Glutamatergic neuron (in vitro differentiated cells): ENCODE measurements at regions not wholly inside any gene's neighbourhood (a gene's known extent, or its start where the extent isn't known, plus 50 kb on each side); places are given as distances from the start of the nearest gene placed in this dataset.

ENCODE experiments used
- DNase-seq: peaks from one replicate; pipeline ENCODE4 v3.0.0; 2022
- H3K27ac Mint-ChIP-seq: one replicate; pipeline ENCODE4 v1.8.0; 2020; ENCODE audit warnings: mild to moderate bottlenecking, mixed read lengths, inconsistent platforms; ENCODE audit not compliant: unreplicated experiment
- H3K27me3 Mint-ChIP-seq: one replicate; pipeline ENCODE4 v1.8.0; 2020; ENCODE audit warnings: mild to moderate bottlenecking, moderate library complexity, mixed read lengths, inconsistent platforms; ENCODE audit not compliant: unreplicated experiment
- H3K36me3 Mint-ChIP-seq: one replicate; pipeline ENCODE4 v1.8.0; 2020; ENCODE audit warnings: mild to moderate bottlenecking, mixed read lengths, inconsistent platforms; ENCODE audit not compliant: unreplicated experiment
- H3K4me1 Mint-ChIP-seq: one replicate; pipeline ENCODE4 v1.8.0; 2020; ENCODE audit warnings: mild to moderate bottlenecking, low read depth, mixed read lengths, inconsistent platforms; ENCODE audit not compliant: unreplicated experiment
- H3K4me3 Mint-ChIP-seq: one replicate; pipeline ENCODE4 v1.8.0; 2020; ENCODE audit warnings: mild to moderate bottlenecking, mixed read lengths, inconsistent platforms; ENCODE audit not compliant: unreplicated experiment
- H3K9me3 Mint-ChIP-seq: one replicate; pipeline ENCODE4 v1.8.0; 2020; ENCODE audit warnings: mild to moderate bottlenecking, moderate library complexity, mixed read lengths, inconsistent platforms; ENCODE audit not compliant: unreplicated experiment
- TF ChIP-seq, protein P1 (sequence below): fragments of 200-600 bp; sonication (generic); IDR thresholded peaks from one replicate; pipeline ENCODE4 v1.5.0; 2021; ENCODE audit not compliant: partially characterized antibody, unreplicated experiment

DNA sequence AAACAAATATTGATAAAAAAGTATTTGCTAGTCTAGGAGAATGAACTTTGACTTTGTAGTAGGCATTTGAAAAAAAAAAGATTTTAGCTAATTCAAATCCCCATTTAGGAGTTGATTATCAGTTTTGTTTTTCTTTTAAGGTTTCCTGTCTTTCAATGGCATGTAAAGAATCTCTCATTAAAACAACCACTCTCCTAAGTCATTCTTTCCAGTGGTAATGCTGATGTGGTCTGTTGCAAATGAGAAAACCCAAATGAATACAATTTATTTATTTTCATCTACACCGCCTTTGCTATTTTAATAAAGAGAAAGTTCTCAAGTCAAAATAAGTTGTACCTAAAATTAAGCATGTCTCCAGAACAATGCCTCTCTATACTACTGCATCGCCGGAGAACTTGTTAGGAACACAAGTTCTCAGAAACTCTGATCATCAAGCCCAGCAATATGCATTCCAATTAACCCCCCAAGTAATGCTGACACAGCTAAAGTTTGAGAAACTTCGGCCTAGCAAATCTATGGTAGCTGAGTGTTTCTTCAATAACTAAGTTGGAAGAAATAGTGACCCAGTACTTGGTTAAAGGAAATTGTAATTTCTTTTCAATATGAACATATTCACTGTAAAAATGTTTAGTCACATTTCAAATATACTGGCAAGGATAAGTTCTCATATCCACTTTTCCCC, 255.1 kb downstream of the PTPRC start:
- Mint-ChIP-seq H3K27ac (no peak overlapping the region), H3K4me1 (peaks cover 3% of the 10 kb centered on the region)
- TF ChIP-seq, protein P1, sequence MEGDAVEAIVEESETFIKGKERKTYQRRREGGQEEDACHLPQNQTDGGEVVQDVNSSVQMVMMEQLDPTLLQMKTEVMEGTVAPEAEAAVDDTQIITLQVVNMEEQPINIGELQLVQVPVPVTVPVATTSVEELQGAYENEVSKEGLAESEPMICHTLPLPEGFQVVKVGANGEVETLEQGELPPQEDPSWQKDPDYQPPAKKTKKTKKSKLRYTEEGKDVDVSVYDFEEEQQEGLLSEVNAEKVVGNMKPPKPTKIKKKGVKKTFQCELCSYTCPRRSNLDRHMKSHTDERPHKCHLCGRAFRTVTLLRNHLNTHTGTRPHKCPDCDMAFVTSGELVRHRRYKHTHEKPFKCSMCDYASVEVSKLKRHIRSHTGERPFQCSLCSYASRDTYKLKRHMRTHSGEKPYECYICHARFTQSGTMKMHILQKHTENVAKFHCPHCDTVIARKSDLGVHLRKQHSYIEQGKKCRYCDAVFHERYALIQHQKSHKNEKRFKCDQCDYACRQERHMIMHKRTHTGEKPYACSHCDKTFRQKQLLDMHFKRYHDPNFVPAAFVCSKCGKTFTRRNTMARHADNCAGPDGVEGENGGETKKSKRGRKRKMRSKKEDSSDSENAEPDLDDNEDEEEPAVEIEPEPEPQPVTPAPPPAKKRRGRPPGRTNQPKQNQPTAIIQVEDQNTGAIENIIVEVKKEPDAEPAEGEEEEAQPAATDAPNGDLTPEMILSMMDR: no peak

DNA sequence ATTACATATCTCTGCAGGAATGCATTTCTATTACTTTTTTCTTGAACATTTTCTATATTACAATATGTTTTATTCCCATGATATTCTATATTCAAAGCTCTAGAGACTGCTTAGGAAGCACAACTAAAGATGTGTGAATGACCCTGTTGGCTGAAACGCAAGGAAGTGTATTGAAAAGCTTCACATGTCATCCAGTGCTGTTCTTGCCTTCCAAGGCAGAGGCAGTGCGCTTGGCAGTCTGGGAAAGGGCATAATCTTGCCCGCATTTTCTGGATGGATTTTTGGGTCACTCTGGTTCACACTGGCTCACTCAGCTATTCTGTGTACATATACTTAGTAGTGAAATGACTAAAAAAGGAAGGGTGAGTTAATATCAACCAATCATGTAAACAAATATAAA, 262.4 kb downstream of the PTPRC start:
- no peak for DNase-seq
- Mint-ChIP-seq H3K27me3 (no peaks in the 10 kb centered on the region), H3K9me3 (no peaks in the 10 kb centered on the region), H3K4me3 (no peak overlapping the region), H3K4me1 (peaks cover 5% of the 10 kb centered on the region), H3K27ac (no peak overlapping the region), H3K36me3 (no peaks in the 10 kb centered on the region)
- TF ChIP-seq, protein P1: no peak

More for the DNA sequence above, 255.1 kb downstream of the PTPRC start:
- no peaks in the 10 kb centered on the region for H3K9me3 Mint-ChIP-seq
- DNase-seq: no peak
- no peaks in the 10 kb centered on the region for H3K36me3 Mint-ChIP-seq
- no peaks in the 10 kb centered on the region for H3K27me3 Mint-ChIP-seq
- no peak overlapping the region for H3K4me3 Mint-ChIP-seq

DNA sequence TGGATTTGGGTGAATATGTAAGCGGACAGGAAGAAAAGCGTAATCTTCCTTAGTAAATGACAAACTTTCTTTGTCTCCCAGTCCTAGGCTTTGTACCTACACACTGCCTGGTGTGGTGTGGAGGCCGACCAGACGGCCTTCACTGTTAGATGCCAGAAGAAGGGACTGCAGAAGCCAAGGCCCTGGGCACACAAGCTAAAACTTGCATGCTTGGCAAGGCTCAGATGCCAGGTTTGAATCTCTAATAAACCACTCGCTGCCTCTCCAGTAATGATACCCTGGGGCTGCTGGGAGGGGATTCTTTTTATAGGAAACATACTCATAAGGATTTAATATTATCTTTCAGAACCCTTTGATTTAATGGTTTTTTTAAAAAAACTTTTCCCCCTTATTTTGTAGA, 263.8 kb downstream of the PTPRC start:
- H3K4me3 Mint-ChIP-seq: no peak overlapping the region
- DNase-seq: no peak

DNA sequence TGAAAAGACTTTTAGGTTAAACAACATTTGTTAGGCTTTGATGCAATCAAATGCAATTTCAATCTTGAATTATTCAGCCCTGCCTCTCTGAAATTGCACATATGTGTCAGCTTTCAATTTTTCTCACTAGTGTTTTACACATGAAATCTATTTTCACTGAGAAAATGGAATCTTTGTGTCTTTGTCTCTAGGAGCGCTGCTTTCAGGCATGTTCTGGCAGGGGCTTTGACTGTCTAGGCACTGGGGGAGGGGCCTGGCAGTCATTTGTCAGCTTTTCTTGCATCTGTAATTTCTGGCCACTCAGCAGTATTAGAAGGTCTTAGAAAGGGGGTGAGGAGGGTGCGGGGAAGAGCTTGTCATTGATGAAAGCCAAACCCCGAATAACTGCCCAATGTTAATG, 264.4 kb downstream of the PTPRC start:
- TF ChIP-seq, protein P1: no peak
- Mint-ChIP-seq H3K4me1 (peaks cover 5% of the 10 kb centered on the region), H3K27me3 (no peaks in the 10 kb centered on the region), H3K36me3 (no peaks in the 10 kb centered on the region), H3K9me3 (no peaks in the 10 kb centered on the region), H3K27ac (peak overlapping the region; percentile 74), H3K4me3 (no peak overlapping the region)
- DNase-seq: peak; percentile 28

More for the DNA sequence above, 263.8 kb downstream of the PTPRC start:
- peak overlapping the region; percentile 74 for H3K27ac Mint-ChIP-seq
- no peaks in the 10 kb centered on the region for H3K36me3 Mint-ChIP-seq
- H3K9me3 Mint-ChIP-seq: no peaks in the 10 kb centered on the region
- peaks cover 5% of the 10 kb centered on the region for H3K4me1 Mint-ChIP-seq
- H3K27me3 Mint-ChIP-seq: no peaks in the 10 kb centered on the region
- TF ChIP-seq, protein P1: no peak

DNA sequence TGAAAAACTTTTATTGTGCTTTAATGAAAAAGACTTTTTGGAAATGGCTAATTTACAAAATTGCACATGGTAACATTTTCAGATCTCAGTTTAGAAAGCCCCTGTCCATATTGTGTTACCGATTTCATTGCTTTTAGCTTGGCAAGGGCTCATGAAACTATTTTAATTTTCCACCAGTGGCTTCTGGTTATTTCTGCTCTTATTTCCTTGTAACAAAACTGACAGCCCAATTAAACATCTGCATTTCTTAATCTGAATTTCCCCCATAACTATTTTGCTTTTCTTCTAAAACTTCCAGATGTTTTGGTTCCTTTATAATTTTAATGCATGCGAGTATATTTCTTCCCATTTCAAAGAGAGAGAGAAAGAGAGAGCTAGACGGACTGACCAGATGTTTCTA, 264.8 kb downstream of the PTPRC start:
- H3K9me3 Mint-ChIP-seq: no peaks in the 10 kb centered on the region
- H3K4me3 Mint-ChIP-seq: no peak overlapping the region
- TF ChIP-seq, protein P1: no peak
- no peak overlapping the region for H3K27ac Mint-ChIP-seq
- no peak for DNase-seq
- no peaks in the 10 kb centered on the region for H3K36me3 Mint-ChIP-seq
- peaks cover 5% of the 10 kb centered on the region for H3K4me1 Mint-ChIP-seq
- H3K27me3 Mint-ChIP-seq: no peaks in the 10 kb centered on the region
